Lower leg skin (tissue), 4 donors: ENCODE measurements at regions not wholly inside any gene's neighbourhood (a gene's known extent, or its start where the extent isn't known, plus 50 kb on each side); places are given as distances from the start of the nearest gene placed in this dataset.

Experiments
- DNase-seq, 2 donors: peaks; one replicate each; pipeline ENCODE4 v3.0.0-alpha.2; 2019; ENCODE audit warnings: low spot score in 2 of 2
- H3K4me3 ChIP-seq: fragments of 200-600 bp; sonication (generic); 2 replicates; pipeline ENCODE4 v1.5.1; 2017; ENCODE audit warnings: mild to moderate bottlenecking, low read depth; ENCODE audit not compliant: poor library complexity, severe bottlenecking
- CTCF ChIP-seq, 3 donors: fragments of 450-650 bp; IDR thresholded peaks; one replicate each; pipeline ENCODE4 v1.5.1; 2016; ENCODE audit warnings: antibody characterized with exemption in 3 of 3, mild to moderate bottlenecking in 3 of 3, moderate library complexity in 2 of 3
- POLR2A ChIP-seq, 2 donors: fragments of 450-650 bp; IDR thresholded peaks; one replicate each; pipeline ENCODE4 v1.6.1; 2016 to 2017; ENCODE audit warnings: antibody characterized with exemption in 2 of 2, mild to moderate bottlenecking in 1 of 2, moderate library complexity in 1 of 2
- WGBS, 2 donors: methylation state at CpG; one replicate each; pipeline ENCODE4 v1.1.5; 2018; 5-methylcytosine and 5-hydroxymethylcytosine counted together
- intact Hi-C: fragments of 100-400 bp; cut with DNase I; formaldehyde crosslinking; loops from one replicate; pipeline ENCODE4 v1.15.0; 2023; ENCODE audit warnings: low total_unique reads

- TF ChIP-seq POLR2A (IDR thresholded peaks at IDR 0.05) (no peak), CTCF (IDR thresholded peaks at IDR 0.05) (no peak)
- no peak for DNase-seq
- intact Hi-C loops: no loop called here
These were observed 505.4 kb downstream of the KCNA4 start for GRCh38 chr11:29511394-29511793.

GRCh38 chr11:29507376-29507775 is 509.5 kb downstream of the KCNA4 start:
- no peak for DNase-seq
- no peak overlapping the region for H3K4me3 ChIP-seq
- TF ChIP-seq POLR2A (IDR thresholded peaks at IDR 0.05): no peak
- TF ChIP-seq CTCF (IDR thresholded peaks at IDR 0.05): no peak
- intact Hi-C loops: no loop called here

More at GRCh38 chr11:29511394-29511793, 505.4 kb downstream of the KCNA4 start:
- H3K4me3 ChIP-seq: no peak overlapping the region

- intact Hi-C loops: no loop called here
- H3K4me3 ChIP-seq: no peak overlapping the region
- 70 to 75% methylated on average over 3 of the region's 3 CpGs for WGBS, 2 donors
- TF ChIP-seq POLR2A (IDR thresholded peaks at IDR 0.05): no peak
- no peak for TF ChIP-seq CTCF (IDR thresholded peaks at IDR 0.05)
- no peak for DNase-seq
These were observed 521.2 kb downstream of the KCNA4 start for GRCh38 chr11:29495676-29496075.

GRCh38 chr11:29490938-29491337 is 525.9 kb downstream of the KCNA4 start:
- no peak for DNase-seq
- no peak overlapping the region for H3K4me3 ChIP-seq
- intact Hi-C loops: no loop called here
- TF ChIP-seq POLR2A (IDR thresholded peaks at IDR 0.05) (no peak), CTCF (IDR thresholded peaks at IDR 0.05) (no peak)
- 76 to 77% methylated on average over 1 of the region's 1 CpG for WGBS, 2 donors

GRCh38 chr11:29486301-29486700 is 530.5 kb downstream of the KCNA4 start:
- H3K4me3 ChIP-seq: no peak overlapping the region
- DNase-seq: no peak
- TF ChIP-seq CTCF (IDR thresholded peaks at IDR 0.05) (no peak), POLR2A (IDR thresholded peaks at IDR 0.05) (no peak)
- intact Hi-C loops: no loop called here

GRCh38 chr11:29485641-29486040 is 531.2 kb downstream of the KCNA4 start:
- 81 to 96% methylated on average over 4 of the region's 4 CpGs for WGBS, 2 donors
- no peak for DNase-seq
- H3K4me3 ChIP-seq: no peak overlapping the region
- no peak for TF ChIP-seq POLR2A (IDR thresholded peaks at IDR 0.05)
- no peak for TF ChIP-seq CTCF (IDR thresholded peaks at IDR 0.05)
- intact Hi-C loops: no loop called here
